WTC11 (cell line): ENCODE measurements at regions not wholly inside any gene's neighbourhood (a gene's known extent, or its start where the extent isn't known, plus 50 kb on each side); places are given as distances from the start of the nearest gene placed in this dataset.

ENCODE experiments used
- ARID4B ChIP-seq: sonication (generic); formaldehyde crosslinking; IDR thresholded peaks from 2 replicates; pipeline ENCODE4 v1.8.0; 2023; ENCODE audit warnings: missing genetic modification reagents, mild to moderate bottlenecking, borderline replicate concordance
- NR1H2 ChIP-seq: sonication (generic); formaldehyde crosslinking; IDR thresholded peaks from 2 replicates; pipeline ENCODE4 v1.9.0; 2021; ENCODE audit warnings: mild to moderate bottlenecking, moderate library complexity, missing genetic modification reagents
- PREB ChIP-seq: sonication (generic); formaldehyde crosslinking; IDR thresholded peaks from 2 replicates; pipeline ENCODE4 v1.8.1; 2022; ENCODE audit warnings: mild to moderate bottlenecking, missing genetic modification reagents, moderate library complexity, borderline replicate concordance
- TF ChIP-seq, protein P1 (sequence below): fragments of 200-600 bp; IDR thresholded peaks from 2 replicates; pipeline ENCODE4 v1.8.0; 2022; ENCODE audit warnings: antibody characterized with exemption

- TF ChIP-seq PREB (CRISPR knock-in tag) (no peak), ARID4B (no peak), NR1H2 (CRISPR knock-in tag) (no peak)
- TF ChIP-seq, protein P1, sequence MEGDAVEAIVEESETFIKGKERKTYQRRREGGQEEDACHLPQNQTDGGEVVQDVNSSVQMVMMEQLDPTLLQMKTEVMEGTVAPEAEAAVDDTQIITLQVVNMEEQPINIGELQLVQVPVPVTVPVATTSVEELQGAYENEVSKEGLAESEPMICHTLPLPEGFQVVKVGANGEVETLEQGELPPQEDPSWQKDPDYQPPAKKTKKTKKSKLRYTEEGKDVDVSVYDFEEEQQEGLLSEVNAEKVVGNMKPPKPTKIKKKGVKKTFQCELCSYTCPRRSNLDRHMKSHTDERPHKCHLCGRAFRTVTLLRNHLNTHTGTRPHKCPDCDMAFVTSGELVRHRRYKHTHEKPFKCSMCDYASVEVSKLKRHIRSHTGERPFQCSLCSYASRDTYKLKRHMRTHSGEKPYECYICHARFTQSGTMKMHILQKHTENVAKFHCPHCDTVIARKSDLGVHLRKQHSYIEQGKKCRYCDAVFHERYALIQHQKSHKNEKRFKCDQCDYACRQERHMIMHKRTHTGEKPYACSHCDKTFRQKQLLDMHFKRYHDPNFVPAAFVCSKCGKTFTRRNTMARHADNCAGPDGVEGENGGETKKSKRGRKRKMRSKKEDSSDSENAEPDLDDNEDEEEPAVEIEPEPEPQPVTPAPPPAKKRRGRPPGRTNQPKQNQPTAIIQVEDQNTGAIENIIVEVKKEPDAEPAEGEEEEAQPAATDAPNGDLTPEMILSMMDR = no peak
These were observed 197.7 kb downstream of the ZNF737 start for GRCh38 chr19:20367811-20368294.
